Liver (tissue), 8 donors: ENCODE measurements at regions not wholly inside any gene's neighbourhood (a gene's known extent, or its start where the extent isn't known, plus 50 kb on each side); places are given as distances from the start of the nearest gene placed in this dataset.
A peak's percentile ranks its signal among the peaks of the same experiment; 100 is the strongest.

Source experiments
- DNase-seq: peaks from one replicate; pipeline ENCODE4 v3.0.0-alpha.2; 2017; ENCODE audit warnings: low spot score
- H3K27ac ChIP-seq, 2 donors: one replicate each; pipeline ENCODE4 v1.7.0; 2013; ENCODE audit warnings: inconsistent platforms in 2 of 2, low read length in 2 of 2, control low read depth in 1 of 2, low read depth in 1 of 2, mild to moderate bottlenecking in 1 of 2
- H3K27me3 ChIP-seq, 4 donors: one replicate each; pipeline versions ENCODE4 v1.6.1 to v1.7.0; 2013; ENCODE audit warnings: low read length in 3 of 4, inconsistent platforms in 1 of 4, mild to moderate bottlenecking in 1 of 4, moderate library complexity in 1 of 4; ENCODE audit not compliant: control insufficient read depth in 4 of 4, insufficient read depth in 4 of 4
- H3K36me3 ChIP-seq, 4 donors: one replicate each; pipeline versions ENCODE4 v1.6.1 to v1.7.0; 2013; ENCODE audit warnings: low read length in 3 of 4, mild to moderate bottlenecking in 3 of 4, low read depth in 1 of 4, moderate library complexity in 1 of 4; ENCODE audit not compliant: control insufficient read depth in 4 of 4, insufficient read depth in 3 of 4
- H3K4me1 ChIP-seq, 4 donors: one replicate each; pipeline versions ENCODE4 v1.6.1 to v1.7.0; 2013; ENCODE audit warnings: low read length in 3 of 4, mild to moderate bottlenecking in 3 of 4, moderate library complexity in 1 of 4; ENCODE audit not compliant: control insufficient read depth in 4 of 4, insufficient read depth in 4 of 4
- H3K4me3 ChIP-seq, 3 donors: one replicate each; pipeline versions ENCODE4 v1.6.1 to v1.7.0; 2013; ENCODE audit warnings: low read length in 3 of 3, control low read depth in 1 of 3, low read depth in 1 of 3, mild to moderate bottlenecking in 1 of 3
- H3K9ac ChIP-seq, 2 donors: one replicate each; pipeline ENCODE4 v1.7.0; 2013; ENCODE audit warnings: low read length in 2 of 2, mild to moderate bottlenecking in 2 of 2, moderate library complexity in 2 of 2, control low read depth in 1 of 2, low read depth in 1 of 2
- H3K9me3 ChIP-seq, 4 donors: one replicate each; pipeline versions ENCODE4 v1.6.1 to v1.7.0; 2013; ENCODE audit warnings: low read length in 3 of 4; ENCODE audit not compliant: control insufficient read depth in 4 of 4
- ATF3 ChIP-seq: IDR thresholded peaks from 2 replicates; pipeline ENCODE4 v1.6.1; 2016; ENCODE audit warnings: antibody characterized with exemption
- EGR1 ChIP-seq, 2 donors: IDR thresholded peaks; 2 replicates each; pipeline ENCODE4 v1.6.1; 2016 to 2018; ENCODE audit warnings: antibody characterized with exemption in 2 of 2, low read depth in 2 of 2
- FOXA2 ChIP-seq: IDR thresholded peaks from 2 replicates; pipeline ENCODE4 v1.6.1; 2016; ENCODE audit warnings: antibody characterized with exemption
- GABPA ChIP-seq, 2 donors: IDR thresholded peaks in 1 of 2; conservative IDR thresholded peaks in 1 of 2; 2 replicates each; pipeline ENCODE4 v1.6.1; 2016; ENCODE audit warnings: antibody characterized with exemption in 2 of 2, mild to moderate bottlenecking in 1 of 2, moderate library complexity in 1 of 2
- HNF4A ChIP-seq, 2 donors: conservative IDR thresholded peaks; 2 replicates each; pipeline ENCODE4 v1.6.1; 2016; ENCODE audit warnings: antibody characterized with exemption in 2 of 2, mild to moderate bottlenecking in 2 of 2
- HNF4G ChIP-seq: IDR thresholded peaks from 2 replicates; pipeline ENCODE4 v1.6.1; 2016; ENCODE audit warnings: antibody characterized with exemption
- JUND ChIP-seq, 2 donors: IDR thresholded peaks; 2 replicates each; pipeline ENCODE4 v1.6.1; 2016; ENCODE audit warnings: antibody characterized with exemption in 2 of 2
- NR2F2 ChIP-seq: IDR thresholded peaks from 2 replicates; pipeline ENCODE4 v1.6.1; 2016; ENCODE audit warnings: antibody characterized with exemption
- RAD21 ChIP-seq, 2 donors: IDR thresholded peaks; 2 replicates each; pipeline ENCODE4 v1.6.1; 2016; ENCODE audit warnings: antibody characterized with exemption in 2 of 2, mild to moderate bottlenecking in 2 of 2
- REST ChIP-seq: IDR thresholded peaks from 2 replicates; pipeline ENCODE4 v1.6.1; 2016; ENCODE audit warnings: antibody characterized with exemption, mild to moderate bottlenecking
- SP1 ChIP-seq: IDR thresholded peaks from 2 replicates; pipeline ENCODE4 v1.6.1; 2018; ENCODE audit warnings: antibody characterized with exemption, mild to moderate bottlenecking
- TAF1 ChIP-seq: conservative IDR thresholded peaks from 2 replicates; pipeline ENCODE4 v1.6.1; 2016; ENCODE audit warnings: antibody characterized with exemption, mild to moderate bottlenecking
- YY1 ChIP-seq: IDR thresholded peaks from 2 replicates; pipeline ENCODE4 v1.6.1; 2016; ENCODE audit warnings: antibody characterized with exemption, mild to moderate bottlenecking
- ZBTB33 ChIP-seq: IDR thresholded peaks from 2 replicates; pipeline ENCODE4 v1.6.1; 2016; ENCODE audit warnings: antibody characterized with exemption
- WGBS: extraction: QIAGEN DNeasy Blood & Tissue Kit; methylation state at CpG from one replicate; pipeline ENCODE4 v1.1.7; 2013; 5-methylcytosine and 5-hydroxymethylcytosine counted together
- TF ChIP-seq, protein P1 (sequence below): fragments of 150-350 bp; IDR thresholded peaks from 2 replicates; pipeline ENCODE4 v1.5.1; 2017; ENCODE audit warnings: improper control_type of control experiment, low read depth, low read length; ENCODE audit not compliant: missing input control
- donor health status: healthy.
- donor health status: healthy.
- donor health status: healthy.
- donor health status: healthy.
- donor health status: healthy.

GRCh38 chrX:9258421-9259104 is 206.3 kb upstream of the TBL1X start:
- no peak overlapping the region for H3K4me3 ChIP-seq
- 83% methylated on average over 3 of the region's 3 CpGs for WGBS
- no peaks in the 10 kb centered on the region for H3K36me3 ChIP-seq
- DNase-seq, result no peak
- no peaks in the 10 kb centered on the region for H3K4me1 ChIP-seq
- peaks cover 0 to 2% (median 0%) of the 10 kb centered on the region in 4 donors for H3K9me3 ChIP-seq
- no peaks in the 10 kb centered on the region for H3K27me3 ChIP-seq
- no peak overlapping the region for H3K9ac ChIP-seq
- no peak overlapping the region for H3K27ac ChIP-seq
- TF ChIP-seq JUND (IDR thresholded peaks at IDR 0.05) (no peak), SP1 (no peak), YY1 (no peak), RAD21 (IDR thresholded peaks at IDR 0.05) (no peak), REST (no peak)
- TF ChIP-seq, protein P1, sequence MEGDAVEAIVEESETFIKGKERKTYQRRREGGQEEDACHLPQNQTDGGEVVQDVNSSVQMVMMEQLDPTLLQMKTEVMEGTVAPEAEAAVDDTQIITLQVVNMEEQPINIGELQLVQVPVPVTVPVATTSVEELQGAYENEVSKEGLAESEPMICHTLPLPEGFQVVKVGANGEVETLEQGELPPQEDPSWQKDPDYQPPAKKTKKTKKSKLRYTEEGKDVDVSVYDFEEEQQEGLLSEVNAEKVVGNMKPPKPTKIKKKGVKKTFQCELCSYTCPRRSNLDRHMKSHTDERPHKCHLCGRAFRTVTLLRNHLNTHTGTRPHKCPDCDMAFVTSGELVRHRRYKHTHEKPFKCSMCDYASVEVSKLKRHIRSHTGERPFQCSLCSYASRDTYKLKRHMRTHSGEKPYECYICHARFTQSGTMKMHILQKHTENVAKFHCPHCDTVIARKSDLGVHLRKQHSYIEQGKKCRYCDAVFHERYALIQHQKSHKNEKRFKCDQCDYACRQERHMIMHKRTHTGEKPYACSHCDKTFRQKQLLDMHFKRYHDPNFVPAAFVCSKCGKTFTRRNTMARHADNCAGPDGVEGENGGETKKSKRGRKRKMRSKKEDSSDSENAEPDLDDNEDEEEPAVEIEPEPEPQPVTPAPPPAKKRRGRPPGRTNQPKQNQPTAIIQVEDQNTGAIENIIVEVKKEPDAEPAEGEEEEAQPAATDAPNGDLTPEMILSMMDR, result no peak

DNA sequence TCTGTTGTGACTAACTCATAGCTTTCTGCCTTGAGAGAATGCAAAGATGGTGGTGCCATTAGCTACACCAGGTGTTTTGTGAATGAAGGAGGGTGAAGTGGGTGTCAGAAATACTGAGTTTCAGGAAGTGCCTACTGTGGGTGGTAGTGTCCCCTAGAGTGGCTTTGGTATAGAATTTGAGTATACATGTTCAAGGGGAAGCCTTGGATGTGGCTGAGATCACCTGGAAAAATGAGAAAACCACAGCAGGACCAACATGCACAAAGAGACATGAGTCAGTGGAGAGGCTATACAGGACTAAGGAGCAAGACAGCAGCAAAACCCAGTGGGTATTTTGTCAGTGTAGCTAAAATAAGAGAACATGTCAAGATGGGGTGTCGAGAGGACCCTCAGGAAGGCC is 204.3 kb upstream of the TBL1X start:
- TF ChIP-seq HNF4A (conservative IDR thresholded peaks at IDR 0.05), result no peak
- TF ChIP-seq FOXA2, result no peak
- no peak for TF ChIP-seq EGR1 (IDR thresholded peaks at IDR 0.05; ENCODE audit: low read depth in 2 of 2)
- TF ChIP-seq GABPA (IDR thresholded peaks at IDR 0.05 in 1 of 2, conservative IDR thresholded peaks at IDR 0.05 in 1 of 2), result no peak
- 86% methylated on average over 1 of the region's 1 CpG for WGBS

GRCh38 chrX:9267415-9267814 is 197.4 kb upstream of the TBL1X start:
- Histone ChIP-seq H3K4me1 (peaks cover 3 to 22% (median 17%) of the 10 kb centered on the region in 4 donors), H3K9me3 (no peaks in the 10 kb centered on the region), H3K4me3 (no peak overlapping the region), H3K9ac (no peak overlapping the region), H3K27ac (no peak overlapping the region), H3K27me3 (no peaks in the 10 kb centered on the region), H3K36me3 (no peaks in the 10 kb centered on the region)
- 37% methylated on average over 6 of the region's 6 CpGs for WGBS
- DNase-seq, result no peak
- TF ChIP-seq TAF1 (no peak), FOXA2 (peak; percentile 85), YY1 (peak; percentile 30), HNF4A (conservative IDR thresholded peaks at IDR 0.05) (peak; percentile 83 to 88), REST (peak; percentile 27), HNF4G (no peak), NR2F2 (peak; percentile 47), EGR1 (IDR thresholded peaks at IDR 0.05; ENCODE audit: low read depth in 2 of 2) (peak in 1 of 2 donors; percentile 63), SP1 (peak; percentile 77), ZBTB33 (peak; percentile 63), JUND (IDR thresholded peaks at IDR 0.05) (peak; percentile 46 to 61), ATF3 (peak; percentile 40)

More for the DNA sequence above, 204.3 kb upstream of the TBL1X start:
- peaks cover 0 to 2% (median 0%) of the 10 kb centered on the region in 4 donors for H3K9me3 ChIP-seq
- no peak overlapping the region for H3K9ac ChIP-seq
- H3K4me3 ChIP-seq, result no peak overlapping the region
- H3K4me1 ChIP-seq, result no peaks in the 10 kb centered on the region
- H3K27me3 ChIP-seq, result no peaks in the 10 kb centered on the region
- H3K36me3 ChIP-seq, result no peaks in the 10 kb centered on the region
- no peak overlapping the region for H3K27ac ChIP-seq
- DNase-seq, result no peak
